IMR-90 (cell line): ENCODE measurements at regions not wholly inside any gene's neighbourhood (a gene's known extent, or its start where the extent isn't known, plus 50 kb on each side); places are given as distances from the start of the nearest gene placed in this dataset.

Experiments used
- ATAC-seq: fragments of 200-7000 bp; cut with Tn5 transposase; 2 replicates; pipeline ENCODE4 v1.9.1; 2020; ENCODE audit warnings: low read depth, mild to moderate bottlenecking, moderate library complexity
- BruUV-seq: library from RNA; stranded (reverse); fragments of 400-500 nt; replicated peaks from 2 replicates; lab custom pipeline; 2021; lab: Mats Ljungman, UMichigan
- CTCF ChIA-PET: fragments of 300-600 bp; formaldehyde crosslinking; extraction: SDS; loops from one replicate; lab custom pipeline; 2021; ENCODE audit warnings: antibody characterized with exemption; lab: Yijun Ruan, JAX
- POLR2A ChIA-PET: fragments of 300-600 bp; sonication (Branson Sonifier 250); formaldehyde crosslinking; loops from one replicate; lab custom pipeline; 2022; ENCODE audit warnings: antibody characterized with exemption; ENCODE audit not compliant: unreplicated experiment; lab: Charles Lee
- DNase-seq: peaks from one replicate; pipeline ENCODE4 v3.0.0; 2013
- H2AFZ ChIP-seq: replicated peaks from 2 replicates; pipeline ENCODE3; 2013; ENCODE audit warnings: low read length, mild to moderate bottlenecking; ENCODE audit not compliant: poor library complexity
- H2AK5ac ChIP-seq: 2 replicates; pipeline ENCODE4 v1.6.1; 2013; ENCODE audit warnings: low read depth, low read length, inconsistent platforms
- H2AK9ac ChIP-seq: replicated peaks from 2 replicates; pipeline ENCODE3; 2013; ENCODE audit warnings: mild to moderate bottlenecking, low read depth, low read length, moderate library complexity; ENCODE audit not compliant: poor library complexity
- H2BK120ac ChIP-seq: 2 replicates; pipeline ENCODE4 v1.6.1; 2013; ENCODE audit warnings: low read depth, low read length, inconsistent platforms
- H2BK15ac ChIP-seq: 3 replicates; pipeline ENCODE4 v1.6.1; 2013; ENCODE audit warnings: low read depth, low read length, inconsistent platforms
- H2BK20ac ChIP-seq: 2 replicates; pipeline ENCODE4 v1.6.1; 2013; ENCODE audit warnings: low read depth, mild to moderate bottlenecking, inconsistent platforms, low read length, moderate library complexity
- H2BK5ac ChIP-seq: 2 replicates; pipeline ENCODE4 v1.6.1; 2013; ENCODE audit warnings: mild to moderate bottlenecking, low read depth, low read length, inconsistent platforms; ENCODE audit not compliant: poor library complexity, severe bottlenecking
- H3K14ac ChIP-seq: replicated peaks from 2 replicates; pipeline ENCODE4 v1.6.1; 2013; ENCODE audit warnings: low read depth, low read length, inconsistent platforms
- H3K18ac ChIP-seq: 2 replicates; pipeline ENCODE4 v1.6.1; 2013; ENCODE audit warnings: low read depth, low read length, control low read depth
- H3K23ac ChIP-seq: 2 replicates; pipeline ENCODE4 v1.6.1; 2013; ENCODE audit warnings: low read depth, low read length, inconsistent platforms
- H3K27ac ChIP-seq: 2 replicates; pipeline ENCODE4 v1.5.1; 2013; ENCODE audit warnings: mild to moderate bottlenecking, control low read depth, low read length; ENCODE audit not compliant: insufficient read depth
- H3K27me3 ChIP-seq: 2 replicates; pipeline ENCODE4 v1.6.1; 2013; ENCODE audit warnings: low read length; ENCODE audit not compliant: control insufficient read depth, insufficient read depth
- H3K36me3 ChIP-seq: 2 replicates; pipeline ENCODE4 v1.6.1; 2013; ENCODE audit warnings: low read length, mixed read lengths; ENCODE audit not compliant: control insufficient read depth, insufficient read depth
- H3K4ac ChIP-seq: 2 replicates; pipeline ENCODE4 v1.6.1; 2013; ENCODE audit warnings: low read depth, low read length, inconsistent platforms
- H3K4me1 ChIP-seq: 2 replicates; pipeline ENCODE4 v1.6.1; 2013; ENCODE audit warnings: low read length, mixed read lengths; ENCODE audit not compliant: control insufficient read depth, insufficient read depth
- H3K4me2 ChIP-seq: 2 replicates; pipeline ENCODE4 v1.6.1; 2013; ENCODE audit warnings: low read depth, mild to moderate bottlenecking, control low read depth, low read length, moderate library complexity
- H3K4me3 ChIP-seq: 2 replicates; pipeline ENCODE4 v1.5.1; 2013; ENCODE audit warnings: low read depth, mild to moderate bottlenecking, control low read depth, low read length, moderate library complexity; ENCODE audit not compliant: insufficient read depth
- H3K56ac ChIP-seq: 2 replicates; pipeline ENCODE4 v1.6.1; 2013; ENCODE audit warnings: low read length, inconsistent platforms; ENCODE audit not compliant: insufficient read depth; ENCODE audit errors: extremely low read depth
- H3K79me1 ChIP-seq, 2 experiments: 2 replicates each; pipeline ENCODE4 v1.6.1; 2013; ENCODE audit warnings: low read length in 2 of 2, inconsistent platforms in 1 of 2, low read depth in 1 of 2
- H3K9ac ChIP-seq: 2 replicates; pipeline ENCODE4 v1.6.1; 2013; ENCODE audit warnings: low read depth, low read length, control low read depth
- H3K9me1 ChIP-seq: 2 replicates; pipeline ENCODE4 v1.6.1; 2013; ENCODE audit warnings: low read length, inconsistent platforms; ENCODE audit not compliant: insufficient read depth
- H3K9me3 ChIP-seq: 2 replicates; pipeline ENCODE4 v1.6.1; 2013; ENCODE audit warnings: low read length; ENCODE audit not compliant: control insufficient read depth, insufficient read depth
- H4K20me1 ChIP-seq: 2 replicates; pipeline ENCODE4 v1.6.1; 2013; ENCODE audit warnings: low read length, inconsistent platforms; ENCODE audit not compliant: insufficient read depth
- H4K5ac ChIP-seq: 2 replicates; pipeline ENCODE4 v1.6.1; 2013; ENCODE audit warnings: mild to moderate bottlenecking, low read depth, low read length, control low read depth
- H4K8ac ChIP-seq, 2 experiments: 2 replicates each; pipeline ENCODE4 v1.6.1; 2013; ENCODE audit warnings: low read depth in 2 of 2, low read length in 2 of 2, control low read depth in 1 of 2, inconsistent platforms in 1 of 2
- H4K91ac ChIP-seq: 2 replicates; pipeline ENCODE4 v1.6.1; 2013; ENCODE audit warnings: low read depth, low read length, inconsistent platforms; ENCODE audit not compliant: insufficient read depth
- CHD1 ChIP-seq: IDR thresholded peaks from 2 replicates; pipeline ENCODE4 v1.6.1; 2012; ENCODE audit warnings: low read depth, low read length, improper control_type of control experiment
- ELK1 ChIP-seq: fragments of 150-350 bp; IDR thresholded peaks from 2 replicates; pipeline ENCODE4 v1.6.1; 2016; ENCODE audit warnings: low read depth, mild to moderate bottlenecking, low read length, moderate library complexity, borderline replicate concordance
- FOS ChIP-seq: fragments of 150-350 bp; IDR thresholded peaks from 2 replicates; pipeline ENCODE4 v1.6.1; 2016; ENCODE audit warnings: low read depth, low read length
- MAFK ChIP-seq: IDR thresholded peaks from 2 replicates; pipeline ENCODE4 v1.6.1; 2012; ENCODE audit warnings: low read depth, low read length, improper control_type of control experiment
- RFX5 ChIP-seq: IDR thresholded peaks from 2 replicates; pipeline ENCODE4 v1.8.0; 2012; ENCODE audit warnings: low read depth, mild to moderate bottlenecking, low read length, moderate library complexity
- WGBS, 2 experiments: methylation state at CpG; one replicate each; pipeline versions ENCODE4 v1.1.5 to v1.1.7; 2013; ENCODE audit warnings: missing lambda C conversion rate in 2 of 2; ENCODE audit not compliant: insufficient read length in 1 of 2; ENCODE audit errors: extremely low coverage in 2 of 2; 5-methylcytosine and 5-hydroxymethylcytosine counted together
- dilution Hi-C: fragments of 300-500 bp; cut with HindIII; formaldehyde crosslinking; loops from one replicate; pipeline ENCODE4 v1.14.3; 2018; ENCODE audit warnings: low sequenced_read_pairs; ENCODE audit not compliant: unreplicated experiment
- in situ Hi-C: fragments of 300-500 bp; cut with MboI; formaldehyde crosslinking; loops from 3 replicates; pipeline ENCODE4 v1.14.3; 2019; ENCODE audit warnings: low sequenced_read_pairs, inconsistent platforms, mixed read lengths
- intact Hi-C: fragments of 100-400 bp; cut with micrococcal nuclease; formaldehyde crosslinking; loops from 2 replicates; pipeline ENCODE4 v1.10.0; 2022

GRCh38 chr2:235133837-235134236 is 182.0 kb downstream of the SH3BP4 start:
- Histone ChIP-seq H3K4me2 (no peak overlapping the region), H4K5ac (no peak overlapping the region), H4K8ac (no peak overlapping the region), H3K23ac (no peak overlapping the region), H3K4me3 (no peak overlapping the region), H3K18ac (no peak overlapping the region), H2BK20ac (no peak overlapping the region), H2BK120ac (no peak overlapping the region), H2AK9ac (no peak overlapping the region), H3K56ac (no peak overlapping the region), H4K20me1 (no peaks in the 10 kb centered on the region), H2AK5ac (no peak overlapping the region), H2AFZ (no peak overlapping the region), H4K91ac (no peak overlapping the region), H3K9me1 (no peaks in the 10 kb centered on the region), H3K27ac (no peak overlapping the region), H3K9me3 (no peaks in the 10 kb centered on the region), H2BK5ac (no peak overlapping the region), H2BK15ac (no peak overlapping the region), H3K14ac (no peak overlapping the region), H3K4ac (no peak overlapping the region), H3K9ac (no peak overlapping the region), H3K27me3 (peaks cover 25% of the 10 kb centered on the region), H3K79me1 (no peaks in the 10 kb centered on the region), H3K36me3 (no peaks in the 10 kb centered on the region), H3K4me1 (no peaks in the 10 kb centered on the region)
- intact Hi-C loops = no loop called here
- ATAC-seq = no peak
- no peak for TF ChIP-seq RFX5
- no peak for TF ChIP-seq CHD1
- no peak for TF ChIP-seq FOS
- TF ChIP-seq MAFK = no peak
- no peak for TF ChIP-seq ELK1
- no TSS peak for BruUV-seq
- in situ Hi-C loops = loop anchor here (10.0 kb wide), 1 partner anchor 541 kb away; no protein-coding TSS in a partner anchor
- no peak for DNase-seq
- ChIA-PET POLR2A (no interaction called here), CTCF (interaction anchor here (0.7 to 1.0 kb wide), 2 partner anchors 460 to 612 kb away, joined by 3 read pairs; no protein-coding TSS in a partner anchor)
- 60% methylated on average over 1 of the region's 2 CpGs; no CpG with 5 or more reads in 1 of the 2 experiments for WGBS, 2 experiments
- dilution Hi-C loops = loop anchor here (25.0 kb wide), 1 partner anchor 603 kb away; no protein-coding TSS in a partner anchor
